ENCODE measurements at regions not wholly inside any gene's neighbourhood (a gene's known extent, or its start where the extent isn't known, plus 50 kb on each side); places are given as distances from the start of the nearest gene placed in this dataset.

GRCh38 chr10:78504181-78504580, 470.5 kb downstream of the RPS24 start:
- no peaks in the 10 kb centered on the region for H3K36me3 ChIP-seq
- no peak for DNase-seq (ENCODE audit: low read depth in 1 of 2, low spot score in 1 of 2)
- H3K4me1 ChIP-seq (ENCODE audit: low read depth) = peaks cover 9% of the 10 kb centered on the region
- no peak overlapping the region for H3K27ac ChIP-seq
- no peaks in the 10 kb centered on the region for H3K27me3 ChIP-seq
- TF ChIP-seq CTCF (IDR thresholded peaks at IDR 0.05; ENCODE audit: low read depth, low read length) = no peak
- H3K4me3 ChIP-seq = no peak overlapping the region
- no peaks in the 10 kb centered on the region for H3K9me3 ChIP-seq (ENCODE audit: low read depth)

- TF ChIP-seq CTCF (IDR thresholded peaks at IDR 0.05; ENCODE audit: low read depth, low read length) = no peak
- H3K27me3 ChIP-seq = no peaks in the 10 kb centered on the region
- peaks cover 9% of the 10 kb centered on the region for H3K4me1 ChIP-seq (ENCODE audit: low read depth)
- no peak overlapping the region for H3K27ac ChIP-seq
- H3K4me3 ChIP-seq = no peak overlapping the region
- H3K9me3 ChIP-seq (ENCODE audit: low read depth) = no peaks in the 10 kb centered on the region
- DNase-seq (ENCODE audit: low read depth in 1 of 2, low spot score in 1 of 2) = no peak
- H3K36me3 ChIP-seq = no peaks in the 10 kb centered on the region
Measured at GRCh38 chr10:78505657-78506056, 472.0 kb downstream of the RPS24 start.

DNA sequence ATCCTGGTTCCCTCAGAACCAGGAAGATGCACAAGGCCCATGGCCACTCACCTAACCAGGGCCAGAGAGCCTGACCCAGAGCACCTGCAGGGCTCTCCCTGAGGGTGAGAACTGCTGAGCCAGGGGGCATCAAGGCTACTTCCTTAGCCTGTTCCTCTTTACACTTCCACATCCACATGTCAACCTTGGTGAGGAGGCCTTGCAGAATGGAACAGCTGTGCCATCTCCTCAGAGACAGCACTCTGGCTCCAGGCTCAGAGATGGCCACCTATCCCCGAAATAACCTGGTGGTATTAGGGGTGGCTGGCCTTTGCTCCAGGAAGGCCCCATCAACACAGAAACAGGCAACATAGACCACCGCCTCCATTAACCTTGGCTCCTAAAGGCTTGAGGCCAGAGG, 473.0 kb downstream of the RPS24 start:
- Histone ChIP-seq H3K27me3 (no peaks in the 10 kb centered on the region), H3K9me3 (ENCODE audit: low read depth) (no peaks in the 10 kb centered on the region), H3K27ac (no peak overlapping the region), H3K36me3 (no peaks in the 10 kb centered on the region), H3K4me1 (ENCODE audit: low read depth) (peaks cover 9% of the 10 kb centered on the region), H3K4me3 (no peak overlapping the region)
- no peak for TF ChIP-seq CTCF (IDR thresholded peaks at IDR 0.05; ENCODE audit: low read depth, low read length)
- DNase-seq (ENCODE audit: low read depth in 1 of 2, low spot score in 1 of 2) = no peak

GRCh38 chr10:78507510-78508160, 474.0 kb downstream of the RPS24 start:
- no peaks in the 10 kb centered on the region for H3K36me3 ChIP-seq
- no peak overlapping the region for H3K4me3 ChIP-seq
- peaks cover 9% of the 10 kb centered on the region for H3K4me1 ChIP-seq (ENCODE audit: low read depth)
- no peaks in the 10 kb centered on the region for H3K27me3 ChIP-seq
- no peaks in the 10 kb centered on the region for H3K9me3 ChIP-seq (ENCODE audit: low read depth)
- no peak for TF ChIP-seq CTCF (IDR thresholded peaks at IDR 0.05; ENCODE audit: low read depth, low read length)
- peak in 1 of 2 donors; percentile 27 for DNase-seq (ENCODE audit: low read depth in 1 of 2, low spot score in 1 of 2)
- H3K27ac ChIP-seq = peak overlapping the region; percentile 84

DNA sequence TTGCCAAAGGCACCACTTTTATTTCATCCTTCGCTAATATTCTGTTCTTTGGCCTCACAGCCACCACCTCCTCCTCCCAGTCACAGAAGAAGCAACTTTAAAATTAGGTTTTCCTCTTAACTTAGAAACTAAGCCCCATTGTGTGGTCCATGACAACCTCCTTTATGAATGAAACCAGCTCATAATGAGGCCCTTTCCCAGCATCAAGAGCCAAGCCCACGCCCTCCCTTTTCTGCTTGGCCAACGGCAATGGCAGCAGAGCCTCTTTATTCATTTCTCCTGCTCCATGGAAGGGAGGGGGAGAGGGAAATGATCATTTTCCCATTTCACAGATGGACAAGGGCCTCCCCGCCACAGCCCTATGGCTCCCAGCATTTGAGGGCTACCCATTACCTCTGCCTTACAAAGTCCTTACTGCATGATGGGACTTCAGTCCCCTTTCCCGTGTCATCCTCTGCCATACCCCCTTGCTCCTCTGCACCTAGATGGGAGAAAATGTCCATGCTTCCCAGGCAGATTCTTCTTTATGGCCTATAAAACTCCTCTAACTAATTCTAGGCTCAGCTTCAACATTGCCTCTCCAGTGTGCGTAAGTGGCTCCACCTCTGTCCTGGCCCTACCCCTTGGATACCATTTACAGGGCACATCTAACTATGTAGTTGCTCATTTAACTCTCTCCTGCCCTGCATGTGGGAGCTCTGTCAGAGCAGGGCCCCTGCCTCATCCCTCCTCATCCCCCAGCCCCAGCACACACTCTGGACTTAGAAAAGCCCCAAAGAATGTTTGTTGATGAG, 475.5 kb downstream of the RPS24 start:
- H3K4me1 ChIP-seq (ENCODE audit: low read depth) = peaks cover 9% of the 10 kb centered on the region
- no peaks in the 10 kb centered on the region for H3K27me3 ChIP-seq
- no peaks in the 10 kb centered on the region for H3K36me3 ChIP-seq
- no peak for TF ChIP-seq CTCF (IDR thresholded peaks at IDR 0.05; ENCODE audit: low read depth, low read length)
- no peak overlapping the region for H3K27ac ChIP-seq
- no peak overlapping the region for H3K4me3 ChIP-seq
- H3K9me3 ChIP-seq (ENCODE audit: low read depth) = no peaks in the 10 kb centered on the region
- no peak for DNase-seq (ENCODE audit: low read depth in 1 of 2, low spot score in 1 of 2)

All from cardiac muscle cell (in vitro differentiated cells and primary cell).